Testis (tissue), 2 donors: ENCODE measurements at regions not wholly inside any gene's neighbourhood (a gene's known extent, or its start where the extent isn't known, plus 50 kb on each side); places are given as distances from the start of the nearest gene placed in this dataset.

ENCODE experiments used
- CTCF ChIP-seq, 3 experiments: fragments of 450-650 bp in 2 of 3; fragments of 200-600 bp in 1 of 3; sonication (generic) in 1 of 3; IDR thresholded peaks; one replicate each; pipeline ENCODE4 v1.5.1; 2016 to 2019; ENCODE audit warnings: antibody characterized with exemption in 3 of 3, mild to moderate bottlenecking in 2 of 3, moderate library complexity in 1 of 3
- POLR2A ChIP-seq: fragments of 450-650 bp; IDR thresholded peaks from one replicate; pipeline ENCODE4 v1.6.1; 2017; ENCODE audit warnings: antibody characterized with exemption, mild to moderate bottlenecking, moderate library complexity

GRCh38 chr6:112710710-112711109 lies 363.6 kb downstream of the RFPL4B start:
- TF ChIP-seq CTCF (IDR thresholded peaks at IDR 0.05) (no peak), POLR2A (no peak)
